Non-pigmented ciliary epithelial cell (primary cell): ENCODE measurements at regions not wholly inside any gene's neighbourhood (a gene's known extent, or its start where the extent isn't known, plus 50 kb on each side); places are given as distances from the start of the nearest gene placed in this dataset.

Experiments
- DNase-seq: peaks from one replicate; pipeline ENCODE4 v3.0.0-alpha.2; 2010; ENCODE audit warnings: low read depth

DNA sequence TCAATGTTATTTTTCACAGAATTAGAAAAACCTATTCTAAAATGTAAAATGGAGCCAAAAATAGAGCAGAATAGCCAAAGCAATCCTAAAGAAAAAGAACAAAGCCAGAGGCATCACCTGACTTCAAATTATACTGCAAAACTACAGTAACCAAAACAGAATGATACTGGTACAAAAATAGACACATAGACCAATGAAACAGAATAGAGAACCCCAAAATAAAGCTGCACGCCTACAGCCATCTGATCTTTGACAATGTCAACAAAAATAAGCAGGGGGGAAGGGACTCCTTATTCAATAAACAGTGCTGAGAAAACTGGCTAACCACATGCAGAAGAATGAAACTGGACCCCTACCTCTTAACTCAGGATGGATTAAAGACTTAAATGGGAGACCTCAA, 65.8 kb upstream of the PDE4D start:
- DNase-seq, result no peak

DNA sequence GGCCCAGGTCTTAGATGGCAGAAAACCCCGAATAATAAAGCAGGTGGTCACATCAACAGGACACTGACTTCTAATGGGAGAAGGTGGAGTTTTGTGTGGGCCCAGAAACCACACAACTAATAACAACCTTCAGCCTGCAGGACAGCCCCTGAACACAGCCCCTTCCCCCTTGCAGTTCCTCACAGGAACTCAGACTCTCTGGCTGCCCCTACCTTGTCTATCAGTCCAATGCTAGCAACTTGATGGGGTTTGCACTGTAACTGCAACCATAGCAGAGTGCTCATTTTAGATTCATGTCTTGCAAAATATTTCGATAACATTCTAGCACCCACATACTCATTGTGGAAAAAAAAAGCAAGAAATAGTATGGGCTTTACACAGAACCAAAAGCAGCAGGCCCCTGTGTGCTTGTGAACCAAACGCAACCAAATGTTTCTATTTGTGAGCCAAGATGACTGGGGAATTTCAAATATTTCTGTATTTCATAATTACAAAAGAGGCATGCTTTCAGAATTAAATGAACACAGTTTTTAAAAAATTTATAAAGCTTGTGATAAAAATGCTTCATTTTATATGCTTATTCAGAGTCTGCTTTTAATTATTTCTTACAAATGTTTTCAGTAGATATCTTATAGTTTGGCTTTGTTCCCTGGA, 62.7 kb upstream of the PDE4D start:
- DNase-seq, result no peak

DNA sequence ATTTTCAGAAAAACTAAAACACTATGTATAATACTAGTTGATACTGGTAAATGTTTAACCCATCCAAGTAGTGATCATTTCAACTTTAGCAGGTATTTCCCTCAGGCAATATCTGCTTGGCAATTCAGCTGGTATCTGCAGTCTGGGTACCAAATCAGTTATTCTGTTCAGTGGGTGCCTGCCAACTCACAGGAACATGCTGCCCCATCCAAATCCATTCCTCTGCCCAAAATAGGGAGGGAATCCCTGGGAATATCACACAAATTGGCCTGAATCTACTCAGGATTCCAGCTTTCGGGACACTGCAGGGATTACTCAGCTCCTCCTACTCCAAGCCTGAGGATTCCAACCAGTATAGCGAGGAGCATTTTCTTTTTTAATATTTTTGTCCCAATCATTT, 61.7 kb upstream of the PDE4D start:
- no peak for DNase-seq

DNA sequence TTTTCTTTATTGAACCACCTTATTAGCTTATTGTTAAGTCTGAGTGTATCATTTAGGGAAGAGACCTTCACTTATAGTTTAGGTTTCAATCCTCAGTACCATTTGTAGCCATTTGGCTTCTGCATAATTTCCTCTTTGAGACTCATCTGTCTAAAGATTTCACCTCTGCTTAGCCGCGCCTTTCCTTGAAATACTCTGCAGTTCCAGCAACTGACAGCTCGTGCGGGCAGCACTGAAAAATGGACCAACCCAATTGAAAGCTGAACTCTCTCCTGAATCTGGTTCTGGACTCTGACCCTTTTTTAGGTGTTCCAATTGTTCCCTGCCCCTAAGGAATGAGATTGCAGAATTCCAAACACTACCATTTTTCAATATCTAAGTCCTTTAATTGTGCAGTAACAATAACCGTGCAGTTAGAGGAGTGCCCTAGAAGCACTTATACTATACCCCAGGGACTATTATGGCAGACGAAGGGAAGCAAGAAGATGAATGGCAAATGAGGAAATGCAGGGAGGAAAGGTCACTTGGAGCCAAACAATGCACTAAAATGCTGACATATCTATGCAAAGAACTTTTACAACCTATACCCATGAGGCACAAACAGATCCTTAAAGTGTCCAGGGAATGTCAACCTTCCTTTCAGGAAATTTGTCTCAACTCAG, 50.1 kb upstream of the PDE4D start:
- no peak for DNase-seq
